NCI-H69 (cell line): ENCODE measurements at regions not wholly inside any gene's neighbourhood (a gene's known extent, or its start where the extent isn't known, plus 50 kb on each side); places are given as distances from the start of the nearest gene placed in this dataset.

Experiments
- DNase-seq: peaks from one replicate; lab custom pipeline; 2025; lab: John Stamatoyannopoulos, UW

DNA sequence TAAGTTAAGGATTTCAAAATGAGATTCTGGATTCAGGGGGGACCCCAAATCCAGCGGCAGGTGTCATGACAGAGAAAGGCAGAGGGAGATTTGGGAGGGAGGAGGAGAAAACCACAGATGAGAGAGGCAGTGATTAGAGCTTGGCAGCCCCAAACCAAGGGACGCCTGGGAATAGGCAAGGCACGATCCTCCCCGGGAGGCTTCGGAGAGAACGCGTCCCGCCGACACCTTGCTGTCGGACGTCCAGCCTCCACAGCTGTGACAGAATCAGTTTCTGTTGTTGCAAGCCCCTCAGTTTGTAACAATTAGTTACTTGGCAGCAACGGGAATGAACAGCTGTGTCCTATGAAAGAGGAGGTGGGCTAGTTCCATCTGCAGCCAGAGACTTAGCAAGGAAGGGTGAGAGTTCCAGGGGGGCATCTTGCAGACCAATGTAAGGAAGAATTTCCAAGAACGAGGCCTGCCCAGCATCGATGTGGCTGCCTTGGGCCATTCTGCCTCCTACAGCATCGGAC is 110.7 kb upstream of the SDK2 start:
- no peak for DNase-seq

DNA sequence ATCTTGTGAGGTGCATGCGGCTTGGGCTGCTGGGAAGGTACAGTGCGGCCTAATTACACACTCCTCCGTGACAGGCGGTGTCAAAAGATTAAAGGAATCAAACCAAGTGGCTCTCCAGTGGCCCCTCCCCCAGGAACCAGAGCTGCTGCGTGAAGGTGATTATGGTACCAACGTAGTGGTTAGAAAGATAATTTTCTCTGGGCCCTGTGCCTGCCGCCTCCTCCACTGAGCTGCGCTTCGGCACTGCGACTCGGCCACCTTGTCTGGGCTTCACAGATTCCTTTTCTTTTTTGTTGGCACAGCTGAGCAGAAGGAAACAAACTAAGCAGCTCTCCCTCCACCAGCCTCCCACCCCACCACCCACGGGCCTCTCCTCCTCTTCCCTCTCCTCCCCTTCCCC is 113.2 kb upstream of the SDK2 start:
- DNase-seq: peak; percentile 83

DNA sequence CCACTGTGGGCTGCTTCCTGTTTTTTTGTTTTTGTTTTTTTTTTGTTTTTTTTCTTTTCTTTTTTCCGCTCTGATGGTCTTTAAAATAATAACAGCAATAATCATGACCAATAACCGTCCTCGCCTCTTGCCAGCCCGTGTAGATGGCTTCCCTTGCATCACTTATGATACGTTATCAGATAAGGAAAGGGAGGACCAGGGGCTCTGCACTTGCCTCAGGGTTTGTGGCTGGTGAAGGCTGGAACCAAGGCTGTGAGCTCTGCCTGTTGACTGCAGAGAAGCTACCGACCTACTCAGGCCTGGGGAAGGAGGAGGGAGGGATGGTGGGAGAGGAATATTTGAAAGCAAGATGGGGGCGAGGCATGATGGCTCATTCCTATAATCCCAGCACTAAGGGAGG is 114.0 kb upstream of the SDK2 start:
- no peak for DNase-seq

DNA sequence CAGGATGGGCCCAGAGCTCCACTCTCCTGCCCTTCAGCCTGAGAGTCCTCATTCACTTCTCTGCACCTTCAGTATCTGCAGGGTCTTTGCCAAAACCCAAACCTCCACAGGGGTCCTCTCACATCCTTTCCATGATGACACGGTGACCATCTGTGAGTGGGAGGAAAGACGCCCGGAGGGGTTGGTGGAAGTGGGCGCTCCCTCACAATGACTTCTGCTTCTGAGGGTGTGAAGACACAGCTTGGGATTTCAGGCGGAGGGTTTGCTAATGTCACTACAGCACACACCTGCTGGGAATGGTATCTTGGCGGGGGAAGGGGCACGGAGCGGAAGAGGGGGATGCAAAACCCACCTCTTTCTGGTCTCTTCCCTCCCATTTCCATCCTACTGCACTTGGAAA is 115.1 kb upstream of the SDK2 start:
- no peak for DNase-seq

GRCh38 chr17:73759734-73760438 is 115.6 kb upstream of the SDK2 start:
- DNase-seq: peak; percentile 17

DNA sequence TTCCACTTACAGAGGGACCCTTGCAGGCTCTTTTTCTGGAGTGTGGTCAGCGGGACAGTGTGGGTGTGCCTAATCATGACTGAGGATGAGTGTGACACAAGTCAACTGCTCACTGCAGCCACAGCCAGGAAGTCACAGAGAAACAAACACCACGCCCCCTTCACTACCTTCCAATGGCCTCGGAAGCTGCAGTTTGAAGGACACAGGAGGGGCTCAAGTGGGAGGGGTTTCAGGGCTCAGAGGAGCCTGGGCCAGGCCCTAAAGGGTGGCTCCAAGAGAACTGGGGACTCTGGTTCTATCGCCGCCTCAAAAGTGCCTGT is 116.2 kb upstream of the SDK2 start:
- no peak for DNase-seq

DNA sequence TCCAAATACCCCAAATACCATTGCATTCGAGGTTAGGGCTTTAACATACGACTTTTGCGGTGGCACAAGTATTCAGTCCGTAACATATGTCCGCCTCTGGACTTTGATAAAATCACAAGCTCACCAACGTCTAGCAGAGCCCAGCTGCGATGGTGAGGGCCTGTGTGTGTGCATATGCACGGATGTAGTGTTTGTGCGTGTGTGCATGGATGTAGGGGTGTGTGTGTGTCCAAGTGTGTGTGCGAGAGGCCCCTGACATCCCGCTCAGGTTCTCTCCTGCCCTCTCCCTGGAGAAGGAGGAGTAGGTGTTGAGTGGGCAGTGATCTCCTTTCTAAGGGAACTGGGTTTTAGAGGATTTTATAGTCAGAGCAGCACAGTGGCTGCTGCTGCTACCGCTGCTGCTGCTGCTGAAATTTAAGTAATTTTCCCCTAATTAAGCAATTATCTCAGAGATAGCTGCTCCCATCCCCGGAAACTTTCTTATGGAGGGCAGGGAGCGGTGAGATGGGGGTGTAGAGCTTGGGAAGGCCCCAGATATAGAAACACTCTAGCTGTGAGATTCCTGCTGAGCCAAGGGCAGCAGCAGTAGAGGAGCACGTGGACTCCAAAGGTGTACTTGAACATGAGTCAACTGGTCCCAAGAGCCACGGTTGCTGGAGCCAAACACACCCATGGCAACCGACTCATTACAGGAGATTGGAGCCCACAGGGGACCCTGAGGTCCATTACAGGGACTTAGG is 121.7 kb upstream of the SDK2 start:
- DNase-seq: peak; percentile 85

- no peak for DNase-seq
Observed at GRCh38 chr17:73767696-73768095, 123.5 kb upstream of the SDK2 start.

DNA sequence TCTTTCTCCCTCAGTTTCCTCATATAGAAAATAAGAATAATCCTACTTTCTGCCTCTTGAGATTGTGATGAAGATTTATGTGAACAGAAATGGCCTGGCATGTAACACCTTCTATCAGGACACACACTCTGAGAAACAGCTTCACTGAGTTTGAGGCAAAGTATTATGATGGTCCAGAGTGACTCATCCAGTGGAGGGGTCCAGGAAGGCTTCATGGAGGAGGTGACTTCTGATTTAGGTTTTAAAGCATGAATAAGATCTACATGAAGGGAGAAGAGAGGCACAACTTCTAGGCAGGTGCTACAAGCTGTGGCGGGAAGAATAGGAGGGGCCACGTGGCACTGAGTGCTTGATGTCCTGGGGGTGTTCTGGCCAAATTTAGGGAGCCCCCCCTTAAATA is 124.4 kb upstream of the SDK2 start:
- no peak for DNase-seq

DNA sequence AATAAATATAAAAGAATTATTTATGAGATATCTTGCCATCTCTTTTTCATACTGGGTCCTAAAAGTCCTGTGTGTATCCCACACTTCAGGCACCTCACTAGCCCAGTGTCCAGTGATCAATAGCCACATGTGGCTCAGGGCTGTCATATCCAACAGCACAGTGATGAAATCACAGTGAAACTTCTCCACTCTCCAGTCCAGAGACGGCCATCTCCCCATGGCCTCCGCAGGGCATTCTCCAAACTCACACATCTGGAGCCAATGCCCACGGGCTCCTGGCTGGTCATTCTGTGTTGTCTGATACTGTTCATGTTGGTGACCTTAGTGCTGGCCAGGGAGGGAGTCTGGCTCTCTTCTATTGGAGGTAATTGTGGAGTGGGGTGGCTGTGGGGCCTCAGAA is 125.2 kb upstream of the SDK2 start:
- no peak for DNase-seq

- DNase-seq: peak; percentile 92
Observed at GRCh38 chr17:73770115-73770848, 126.0 kb upstream of the SDK2 start.

DNA sequence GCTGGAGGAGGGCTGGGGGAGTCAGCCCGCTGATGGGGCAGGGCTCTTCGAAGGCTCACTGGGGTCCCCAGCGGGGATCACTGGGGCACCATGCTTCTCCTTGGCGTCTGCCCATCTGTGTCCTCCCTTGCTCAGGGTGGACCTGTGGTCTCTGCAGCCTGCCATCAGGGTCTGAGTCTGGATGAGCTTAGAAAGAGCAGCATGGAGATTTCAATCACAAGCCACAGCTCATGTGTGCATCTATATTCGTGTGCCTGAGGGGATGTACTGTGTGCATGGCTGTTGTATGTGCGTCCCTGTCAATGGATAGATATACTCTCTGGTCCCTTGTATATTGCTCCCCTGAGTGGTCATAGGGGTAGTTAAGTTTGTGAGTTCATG is 126.6 kb upstream of the SDK2 start:
- DNase-seq: no peak

GRCh38 chr17:73772107-73772705 is 128.0 kb upstream of the SDK2 start:
- peak; percentile 54 for DNase-seq

DNA sequence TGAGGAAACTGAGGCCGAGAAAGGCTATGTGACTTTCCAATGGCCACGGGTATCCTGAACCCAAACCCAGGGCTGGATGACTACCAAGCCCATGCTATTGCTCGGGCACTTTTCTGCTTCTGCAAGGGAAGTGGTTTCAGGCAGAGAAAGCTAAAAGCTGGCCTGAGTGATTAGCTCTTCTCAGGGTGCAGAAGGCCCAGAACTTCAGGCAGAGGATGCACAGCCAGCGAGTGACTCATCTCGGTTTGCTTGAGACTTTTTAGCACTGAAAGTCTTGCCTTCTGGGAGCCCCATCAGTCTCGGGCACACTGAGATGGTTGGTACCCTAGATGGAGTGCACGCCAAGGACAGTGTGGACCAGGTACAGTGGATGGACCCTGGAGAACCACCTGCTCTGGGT is 129.5 kb upstream of the SDK2 start:
- no peak for DNase-seq

DNA sequence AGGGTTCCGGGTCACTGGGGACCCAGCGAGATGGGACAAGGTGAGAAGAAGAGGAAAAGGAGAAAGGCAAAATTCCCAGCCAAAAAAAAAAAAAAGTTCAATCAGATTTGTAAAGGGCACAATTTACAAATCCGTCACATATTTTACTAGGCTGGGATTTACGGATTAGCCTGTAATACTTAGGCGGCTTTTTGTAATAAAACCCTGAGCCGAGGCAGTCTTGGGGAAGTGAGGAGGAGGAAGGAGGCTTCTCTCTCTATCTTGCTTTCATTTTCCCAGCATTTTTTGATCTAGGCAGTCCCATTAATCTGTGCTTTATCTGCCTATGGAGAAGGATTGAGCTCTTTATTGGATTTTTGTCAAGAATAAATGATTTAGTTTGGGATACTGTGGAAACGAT is 130.6 kb upstream of the SDK2 start:
- no peak for DNase-seq

GRCh38 chr17:73776351-73777130 is 132.3 kb upstream of the SDK2 start:
- no peak for DNase-seq

DNA sequence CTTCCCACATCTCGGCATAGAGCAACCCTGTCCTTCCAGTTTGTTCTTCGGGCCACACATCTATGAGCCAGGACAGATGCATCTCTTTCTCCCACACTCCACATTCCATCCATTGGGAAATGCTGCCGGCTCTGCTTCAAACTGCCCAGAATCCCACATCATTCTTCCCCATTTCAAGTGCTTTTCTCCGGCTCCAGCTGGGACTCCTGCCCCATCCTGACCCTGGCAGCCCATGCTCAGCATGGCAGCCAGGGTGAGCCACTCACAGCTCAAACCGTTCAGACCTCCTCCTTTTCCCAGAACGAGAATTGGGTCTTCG is 132.8 kb upstream of the SDK2 start:
- DNase-seq: no peak

GRCh38 chr17:73782231-73782630 is 138.0 kb upstream of the SDK2 start:
- no peak for DNase-seq

DNA sequence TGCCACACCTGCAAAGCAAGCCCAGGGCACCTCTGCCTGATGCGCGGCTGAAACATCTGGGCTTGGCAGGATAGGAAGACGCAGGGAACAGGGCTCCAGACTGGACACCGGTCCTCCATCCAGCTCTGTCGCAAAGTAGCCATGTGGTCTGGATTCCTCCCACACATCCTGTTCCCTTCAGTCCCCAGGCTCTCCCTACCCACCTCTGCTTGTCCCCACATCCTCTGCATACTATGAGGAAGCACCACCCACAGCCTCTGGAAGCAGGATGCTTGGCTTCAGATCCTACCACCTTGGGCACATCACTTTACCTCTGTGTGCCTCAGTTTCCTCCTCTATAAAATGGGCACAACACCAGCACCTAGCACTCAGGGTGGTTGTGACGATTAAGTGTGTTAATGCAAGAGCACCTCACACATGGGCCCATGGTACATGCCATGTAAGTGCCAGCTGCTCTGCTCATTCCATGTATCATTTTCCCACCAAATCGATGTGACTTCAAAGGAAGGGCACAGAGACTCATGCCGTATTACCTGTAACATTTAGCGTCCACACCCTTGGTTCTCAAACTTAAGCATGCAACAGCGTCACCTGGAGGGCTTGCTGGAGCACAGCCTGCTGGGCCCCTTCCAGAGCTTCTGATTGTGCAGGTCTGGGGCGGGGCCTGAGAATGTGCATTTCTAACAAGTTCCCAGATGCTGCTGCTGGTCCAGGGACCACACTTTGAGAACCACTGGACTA is 138.6 kb upstream of the SDK2 start:
- peak; percentile 57 for DNase-seq

- DNase-seq: no peak
Observed at GRCh38 chr17:73783382-73783766, 139.1 kb upstream of the SDK2 start.

DNA sequence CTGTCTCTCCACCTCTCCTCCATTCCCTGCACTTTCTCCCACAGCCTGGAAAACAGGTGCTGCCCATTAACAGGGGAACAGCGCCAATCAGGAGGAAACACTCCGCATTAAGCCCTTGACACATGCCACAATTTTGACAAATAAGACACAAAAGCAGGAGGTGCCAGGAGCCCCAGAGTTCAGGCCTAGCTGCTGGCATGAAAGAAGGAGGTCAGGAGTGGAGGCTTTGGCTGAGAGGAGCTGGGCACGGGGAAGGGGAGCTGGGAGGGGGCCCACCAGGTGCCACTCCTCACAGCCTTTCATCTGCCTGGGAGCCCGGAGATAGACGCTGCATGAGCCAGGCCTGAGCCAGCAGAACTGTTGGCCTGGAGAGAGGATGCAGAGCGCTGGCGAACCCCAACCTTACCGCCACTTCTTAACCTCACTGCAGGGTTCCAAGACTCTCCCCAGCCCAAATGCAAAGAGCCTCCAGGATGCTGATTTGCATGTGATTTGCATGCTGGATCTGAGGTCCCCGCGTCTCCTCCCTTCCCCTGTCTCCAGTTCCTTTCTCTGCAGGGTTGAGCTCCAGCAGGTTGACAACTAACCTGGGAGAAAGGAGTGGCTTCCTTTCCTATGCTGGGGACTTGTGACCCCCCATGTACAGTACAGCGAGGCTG is 139.8 kb upstream of the SDK2 start:
- DNase-seq: peak; percentile 55
